ENCODE measurements at regions not wholly inside any gene's neighbourhood (a gene's known extent, or its start where the extent isn't known, plus 50 kb on each side); places are given as distances from the start of the nearest gene placed in this dataset.

- peak; percentile 61 for DNase-seq (ENCODE audit: low spot score)
Observed at GRCh38 chr5:144072518-144072927, 97.9 kb downstream of the YIPF5 start.

DNA sequence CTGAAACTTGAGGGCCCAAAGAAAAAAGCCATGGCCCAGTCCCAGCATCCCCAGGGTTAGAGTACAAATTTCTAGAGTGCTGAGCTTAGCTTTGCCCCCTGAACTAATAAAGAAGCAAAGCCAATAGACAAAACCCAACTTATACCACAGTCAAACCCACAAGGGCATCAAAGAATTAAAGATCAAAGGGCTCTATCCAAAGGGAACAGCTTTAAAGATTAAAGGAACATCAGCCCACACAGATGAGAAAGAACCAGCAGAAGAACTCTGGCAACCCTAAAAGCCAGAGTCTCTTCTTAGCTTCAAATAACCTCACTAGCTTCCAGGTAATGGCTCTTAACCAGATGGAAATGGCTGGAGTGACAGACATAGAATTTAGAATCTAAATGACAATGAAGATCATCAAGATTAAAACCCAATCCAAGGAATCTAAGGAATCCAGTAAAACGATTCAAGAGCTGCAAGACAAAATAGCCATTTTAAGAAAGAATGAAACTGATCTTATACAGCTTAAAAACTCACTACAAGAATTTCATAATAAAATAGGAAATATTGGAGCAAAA, 93.9 kb downstream of the YIPF5 start:
- no peak for DNase-seq (ENCODE audit: low spot score)

DNA sequence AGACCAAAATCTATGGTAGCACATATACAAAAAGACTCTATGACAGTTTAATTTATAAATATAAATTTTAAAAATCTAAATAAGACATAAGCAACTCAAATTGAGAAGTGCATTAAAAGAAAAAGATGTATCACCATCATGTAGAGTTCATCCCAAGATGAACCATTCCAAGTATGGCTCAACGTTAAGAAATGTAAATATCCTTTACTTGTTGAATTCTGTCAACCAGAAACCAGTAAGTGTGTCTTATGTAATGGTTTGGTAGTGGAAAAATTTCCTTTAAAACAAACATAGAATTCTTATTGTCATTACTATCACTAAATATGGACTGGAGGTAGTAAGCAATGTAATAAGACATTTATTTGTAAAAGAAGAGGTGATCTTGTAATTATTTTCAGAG, 87.3 kb downstream of the YIPF5 start:
- DNase-seq (ENCODE audit: low spot score) = no peak

- no peak for DNase-seq (ENCODE audit: low spot score)
Observed at GRCh38 chr5:144084971-144085370, 85.5 kb downstream of the YIPF5 start.

- DNase-seq (ENCODE audit: low spot score) = no peak
Observed at GRCh38 chr5:144085381-144085780, 85.1 kb downstream of the YIPF5 start.

DNA sequence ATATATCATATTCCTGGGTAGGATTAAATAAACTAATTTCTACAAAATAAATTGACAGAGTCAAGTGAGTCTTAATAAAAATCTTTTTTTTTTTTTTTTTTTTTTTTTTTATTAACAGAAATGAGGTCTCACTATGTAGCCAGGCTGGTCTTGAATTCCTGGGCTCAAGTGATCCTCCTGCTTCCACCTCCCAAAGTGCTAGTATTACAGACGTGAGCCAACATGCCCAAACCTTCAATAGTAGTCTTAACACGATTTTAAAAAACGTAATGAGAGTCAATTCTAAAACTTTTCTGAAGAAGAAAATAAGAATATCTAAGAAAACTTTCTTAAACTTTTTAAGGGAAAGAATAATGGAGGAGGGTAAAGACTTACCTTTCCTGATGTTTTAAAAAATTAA, 84.2 kb downstream of the YIPF5 start:
- no peak for DNase-seq (ENCODE audit: low spot score)

DNA sequence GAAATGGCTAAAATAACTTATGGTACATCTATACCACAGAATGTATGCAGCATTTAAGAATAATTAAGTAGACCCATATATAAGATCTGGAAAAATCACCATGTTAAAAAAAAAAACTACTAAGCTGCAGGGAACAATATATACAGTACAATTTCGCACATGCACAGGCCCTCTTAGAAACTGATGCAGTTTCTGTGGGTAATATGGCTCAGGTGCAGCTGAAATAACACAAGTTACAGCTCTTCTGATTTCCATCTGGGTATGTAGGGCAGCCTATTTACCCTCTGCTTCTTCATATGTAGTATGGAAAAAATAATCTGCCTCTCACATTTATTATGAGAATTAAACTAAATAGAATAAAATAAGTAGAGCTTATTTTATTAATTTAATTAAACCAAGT, 82.9 kb downstream of the YIPF5 start:
- no peak for DNase-seq (ENCODE audit: low spot score)

DNA sequence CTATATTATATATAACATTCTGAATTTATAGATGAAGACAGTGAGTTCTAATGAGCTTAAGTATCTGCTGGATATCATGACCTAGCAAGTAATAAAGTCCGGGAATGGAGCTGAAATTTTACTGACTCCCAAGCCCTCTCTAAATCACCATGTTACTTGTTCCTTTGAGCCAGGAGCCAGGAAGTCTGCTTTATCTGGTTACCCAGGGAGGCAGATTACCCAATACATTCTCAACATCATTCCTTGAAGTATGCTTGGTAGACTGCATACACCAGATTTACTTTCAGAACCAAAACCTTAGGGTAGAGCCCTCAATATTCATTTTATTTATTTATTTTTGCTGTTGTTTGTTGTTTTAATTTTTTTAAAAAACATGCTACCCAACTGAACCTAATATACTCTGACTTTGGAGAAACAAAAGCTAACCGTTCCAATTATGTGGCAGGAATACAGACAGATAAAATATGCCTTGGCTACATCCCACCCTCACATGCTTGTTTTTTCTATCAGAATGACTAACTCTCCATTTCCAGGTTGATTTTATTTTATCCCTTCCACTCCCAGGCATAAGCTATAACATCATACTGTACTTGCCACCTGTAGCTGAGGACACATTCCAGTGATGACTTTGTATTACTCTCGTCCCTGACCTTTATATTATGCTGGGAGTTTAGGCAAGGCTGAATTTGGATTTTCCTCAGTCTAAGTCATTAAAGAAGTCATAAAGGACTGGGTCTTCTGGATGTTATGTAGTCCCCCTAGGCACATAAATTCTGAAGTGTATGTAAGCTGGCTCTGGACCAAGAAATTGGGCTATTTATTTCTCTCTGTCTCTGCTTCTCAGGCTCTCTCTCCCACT, 82.0 kb downstream of the YIPF5 start:
- DNase-seq (ENCODE audit: low spot score) = peak; percentile 35

DNA sequence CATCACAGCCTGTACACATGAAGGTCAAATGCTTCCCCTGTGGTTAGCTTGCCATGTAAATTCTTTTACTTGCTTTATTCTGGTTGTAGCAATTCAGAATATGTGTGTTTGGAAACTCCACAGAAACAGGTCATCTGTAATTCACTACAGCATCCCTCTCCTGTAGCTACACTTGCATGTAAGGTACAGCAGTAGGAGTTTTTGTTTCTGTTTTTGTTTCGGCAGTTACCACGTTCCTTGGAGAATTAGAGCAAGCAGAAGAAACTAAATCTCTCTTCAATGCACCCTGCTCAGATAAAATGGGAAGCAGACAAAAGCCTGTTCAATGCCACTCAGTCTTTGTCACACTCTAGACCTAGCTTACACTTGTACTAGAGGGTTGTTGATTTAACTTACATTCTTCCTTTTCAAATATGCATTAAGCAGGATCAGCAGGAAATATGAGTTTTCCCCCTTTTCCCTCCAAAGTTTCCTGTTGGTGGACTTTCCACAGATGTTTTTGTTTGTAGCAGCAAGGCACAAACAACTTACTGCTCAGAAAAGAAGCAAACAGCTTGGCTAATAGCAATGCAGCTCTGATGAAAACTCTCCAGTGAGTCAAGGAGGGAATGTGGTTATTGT, 80.9 kb downstream of the YIPF5 start:
- DNase-seq (ENCODE audit: low spot score) = no peak

DNA sequence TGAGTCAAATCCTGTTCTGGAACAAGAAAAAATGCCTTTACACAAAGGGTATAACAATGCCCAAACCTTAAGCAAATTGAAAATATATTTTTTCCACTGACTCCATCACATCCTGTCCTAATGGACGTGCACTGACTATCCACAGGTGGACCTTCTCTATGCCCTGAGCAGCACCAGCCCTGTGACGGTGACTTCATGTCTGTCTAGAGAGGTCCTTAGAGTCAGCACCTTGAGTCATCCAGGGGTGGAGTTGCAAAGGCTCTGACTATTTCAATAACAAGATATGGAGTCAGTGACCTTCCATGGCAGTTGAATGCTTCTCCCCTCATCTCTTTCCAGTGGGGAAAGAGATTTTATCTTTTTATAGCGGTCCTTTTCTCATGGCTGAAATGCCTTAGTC, 78.0 kb downstream of the YIPF5 start:
- peak; percentile 21 for DNase-seq (ENCODE audit: low spot score)

DNA sequence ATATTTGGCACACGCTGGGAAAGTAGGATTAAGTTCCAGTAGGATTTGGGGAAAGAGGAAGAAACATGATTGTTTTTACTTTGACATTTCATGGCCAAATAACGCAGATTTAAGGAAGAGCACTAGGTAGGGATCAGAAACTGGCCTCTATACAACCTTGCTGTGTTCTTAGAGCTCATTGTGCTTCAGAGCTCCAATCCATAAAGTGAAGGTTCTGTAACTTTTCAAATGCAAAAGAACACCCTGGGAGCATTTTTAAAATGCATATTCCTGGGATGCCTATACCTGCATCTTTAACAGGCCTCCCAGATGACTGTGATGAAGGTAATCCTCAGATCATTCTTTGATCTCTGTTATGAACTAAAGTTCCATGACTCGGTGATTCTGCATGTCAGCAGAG, 77.1 kb downstream of the YIPF5 start:
- no peak for DNase-seq (ENCODE audit: low spot score)

- no peak for DNase-seq (ENCODE audit: low spot score)
Observed at GRCh38 chr5:144093868-144094267, 76.6 kb downstream of the YIPF5 start.

DNA sequence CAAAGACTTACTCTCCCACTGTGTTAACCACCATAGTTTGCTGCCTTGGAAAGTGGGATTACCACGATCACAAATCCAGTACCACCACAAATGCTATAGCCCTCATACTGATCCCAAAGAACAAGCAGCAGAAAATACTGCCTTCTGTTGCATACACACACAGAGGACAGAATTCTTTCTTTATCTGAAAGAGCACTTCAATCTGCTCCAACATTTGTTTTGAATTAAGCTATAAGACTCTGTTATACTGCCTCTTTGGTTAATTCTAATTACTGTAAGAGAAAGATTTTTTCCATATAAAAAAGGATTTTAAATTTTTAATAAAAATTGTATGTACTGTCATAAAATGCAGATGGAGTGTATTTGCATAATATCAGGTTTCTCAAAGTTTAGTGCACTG, 69.8 kb downstream of the YIPF5 start:
- DNase-seq (ENCODE audit: low spot score) = no peak

DNA sequence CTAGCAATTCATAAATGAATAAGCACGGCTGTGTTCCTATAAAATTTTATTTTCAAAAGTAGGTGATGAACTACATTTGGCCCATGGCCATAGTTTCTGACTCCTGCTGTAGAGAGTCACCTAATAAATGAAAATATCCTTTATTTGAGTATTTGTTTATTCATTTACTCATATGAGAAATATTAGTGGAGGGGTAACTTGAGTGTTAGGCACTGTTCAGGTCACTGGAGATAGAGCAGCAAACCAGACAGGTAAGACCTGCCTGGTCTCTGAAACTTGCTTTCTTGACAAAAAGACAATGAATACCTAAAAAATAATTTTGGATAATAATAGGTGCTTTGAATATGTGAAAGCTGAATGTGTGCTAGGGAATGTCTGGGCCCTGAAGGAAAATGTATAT, 68.8 kb downstream of the YIPF5 start:
- DNase-seq (ENCODE audit: low spot score) = no peak

DNA sequence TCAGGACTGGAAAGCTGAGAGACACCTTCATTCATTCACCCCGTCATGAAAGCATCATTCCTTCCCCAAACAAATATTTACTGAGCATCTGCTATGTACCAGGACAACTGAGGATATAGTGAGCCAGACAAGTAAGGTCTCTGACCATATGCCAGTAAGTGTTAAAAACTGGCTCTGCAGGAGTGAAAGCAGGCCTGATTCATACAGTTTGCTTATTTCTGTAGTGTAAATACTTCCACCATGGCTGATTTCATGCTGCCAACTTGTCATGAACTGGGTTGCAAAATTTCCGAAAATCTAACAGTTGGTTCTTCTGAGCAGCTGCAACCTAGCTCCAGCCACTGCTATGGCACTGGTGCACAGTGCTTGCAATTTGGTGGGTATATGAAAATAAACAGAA, 68.1 kb downstream of the YIPF5 start:
- DNase-seq (ENCODE audit: low spot score) = no peak

DNA sequence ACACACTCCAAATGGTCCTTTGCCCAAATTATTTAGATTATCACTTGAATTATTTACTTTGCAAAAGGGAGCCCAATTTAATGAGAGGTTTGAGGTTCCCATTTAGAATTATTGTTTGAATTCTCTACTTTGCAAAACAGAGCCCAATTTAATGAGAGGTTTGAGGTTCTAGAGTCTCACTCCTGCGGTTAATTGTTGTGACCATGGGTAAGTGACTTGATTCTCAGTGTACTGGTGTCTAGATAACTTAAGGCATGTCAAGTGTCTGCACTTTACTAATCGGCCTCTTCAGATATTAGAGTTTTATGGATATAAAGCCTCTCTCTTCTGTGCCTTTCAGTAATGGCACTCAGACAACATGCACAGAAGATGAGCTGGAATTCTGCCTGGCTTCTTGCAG, 67.5 kb downstream of the YIPF5 start:
- no peak for DNase-seq (ENCODE audit: low spot score)

DNA sequence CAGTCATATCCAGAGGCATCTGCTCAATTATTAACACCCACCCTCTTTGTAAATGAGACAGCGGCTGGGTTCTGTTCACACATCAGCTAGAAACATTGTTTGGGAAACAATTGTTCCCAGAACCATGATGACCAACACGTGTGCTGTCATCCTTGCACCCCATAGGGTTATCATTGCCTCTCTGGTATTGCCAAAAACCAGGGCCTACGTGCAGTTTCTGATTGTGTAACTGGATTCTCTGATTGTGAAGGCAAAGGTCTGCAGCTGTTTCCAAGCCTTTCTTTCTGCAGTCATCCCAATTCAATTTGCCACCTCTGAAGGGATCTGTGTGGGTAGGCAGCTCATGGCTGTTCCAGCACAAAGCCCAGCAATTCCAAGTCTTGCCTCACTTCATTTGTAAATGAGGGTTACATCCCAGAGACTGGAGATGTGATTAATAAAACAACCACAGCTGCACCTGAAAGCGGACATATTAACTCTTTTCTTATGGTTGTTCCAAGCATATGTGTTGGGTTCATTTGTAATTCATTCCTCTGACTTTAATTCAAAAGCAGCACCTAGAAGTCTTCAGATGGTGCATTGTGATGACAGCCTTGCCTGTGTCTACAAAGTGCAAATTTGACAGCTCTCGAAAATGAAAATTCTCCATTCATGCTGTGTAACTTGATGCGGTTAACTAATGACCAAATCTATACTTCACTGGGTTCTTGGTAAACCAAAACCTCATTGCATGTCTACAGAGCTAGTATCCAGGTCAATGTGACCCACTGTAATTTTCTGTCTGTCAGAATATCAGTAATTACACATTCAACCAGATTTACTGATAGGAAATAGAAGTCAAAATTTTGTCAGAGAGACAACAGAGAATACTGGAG, 66.6 kb downstream of the YIPF5 start:
- no peak for DNase-seq (ENCODE audit: low spot score)

GRCh38 chr5:144105371-144105770, 65.1 kb downstream of the YIPF5 start:
- no peak for DNase-seq (ENCODE audit: low spot score)

DNA sequence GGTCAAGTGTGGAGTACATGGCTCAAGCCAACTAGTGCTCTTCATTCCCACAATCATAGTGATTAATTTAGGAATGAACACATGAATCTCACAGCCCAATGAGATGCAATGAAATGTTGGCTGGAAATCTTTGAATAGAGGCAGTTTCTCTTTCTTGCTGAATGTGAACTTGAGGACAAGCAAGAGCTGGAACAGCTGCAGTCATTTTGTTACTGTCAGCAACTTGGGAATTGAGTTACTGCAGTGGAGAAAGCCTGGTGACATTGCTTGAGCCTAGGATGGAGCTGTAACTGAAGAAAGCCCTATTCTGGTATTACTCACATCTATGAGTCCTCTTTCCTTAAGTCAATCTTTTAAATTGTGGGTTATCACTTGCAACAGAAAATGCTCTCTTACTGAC, 62.3 kb downstream of the YIPF5 start:
- DNase-seq (ENCODE audit: low spot score) = no peak

All from AG08395 (cell line).